Suprapubic skin (tissue), 4 donors: ENCODE measurements at regions not wholly inside any gene's neighbourhood (a gene's known extent, or its start where the extent isn't known, plus 50 kb on each side); places are given as distances from the start of the nearest gene placed in this dataset.

Source experiments
- DNase-seq, 2 donors: peaks; one replicate each; pipeline ENCODE4 v3.0.0-alpha.2; 2019; ENCODE audit warnings: low spot score in 2 of 2
- H3K27ac ChIP-seq: fragments of 200-600 bp; sonication (generic); one replicate; pipeline ENCODE4 v1.5.1; 2019
- H3K27me3 ChIP-seq: fragments of 200-600 bp; sonication (generic); one replicate; pipeline ENCODE4 v1.5.1; 2019
- H3K36me3 ChIP-seq: fragments of 200-600 bp; sonication (generic); one replicate; pipeline ENCODE4 v1.5.1; 2019
- H3K4me1 ChIP-seq: fragments of 200-600 bp; sonication (generic); one replicate; pipeline ENCODE4 v1.5.1; 2019
- H3K4me3 ChIP-seq: fragments of 200-600 bp; sonication (generic); one replicate; pipeline ENCODE4 v1.5.1; 2019; ENCODE audit warnings: mild to moderate bottlenecking
- H3K9me3 ChIP-seq: fragments of 200-600 bp; sonication (generic); one replicate; pipeline ENCODE4 v1.5.1; 2019
- EP300 ChIP-seq: sonication (generic); formaldehyde crosslinking; IDR thresholded peaks from one replicate; pipeline ENCODE4 v1.6.1; 2017; ENCODE audit warnings: antibody characterized with exemption
- POLR2A ChIP-seq, 2 donors: fragments of 450-650 bp; IDR thresholded peaks; one replicate each; pipeline ENCODE4 v1.6.1; 2017; ENCODE audit warnings: antibody characterized with exemption in 2 of 2, mild to moderate bottlenecking in 2 of 2, moderate library complexity in 2 of 2
- POLR2AphosphoS5 ChIP-seq, 3 donors: sonication (generic); formaldehyde crosslinking; IDR thresholded peaks; one replicate each; pipeline ENCODE4 v1.6.1; 2017; ENCODE audit warnings: antibody characterized with exemption in 3 of 3
- WGBS: methylation state at CpG from one replicate; pipeline ENCODE4 v1.1.5; 2018; 5-methylcytosine and 5-hydroxymethylcytosine counted together
- TF ChIP-seq, protein P1 (sequence below), 2 donors: fragments of 200-600 bp in 1 of 2; fragments of 450-650 bp in 1 of 2; sonication (generic) in 1 of 2; IDR thresholded peaks; one replicate each; pipeline ENCODE4 v1.5.1; 2016 to 2019; ENCODE audit warnings: antibody characterized with exemption in 2 of 2, mild to moderate bottlenecking in 1 of 2, moderate library complexity in 1 of 2

DNA sequence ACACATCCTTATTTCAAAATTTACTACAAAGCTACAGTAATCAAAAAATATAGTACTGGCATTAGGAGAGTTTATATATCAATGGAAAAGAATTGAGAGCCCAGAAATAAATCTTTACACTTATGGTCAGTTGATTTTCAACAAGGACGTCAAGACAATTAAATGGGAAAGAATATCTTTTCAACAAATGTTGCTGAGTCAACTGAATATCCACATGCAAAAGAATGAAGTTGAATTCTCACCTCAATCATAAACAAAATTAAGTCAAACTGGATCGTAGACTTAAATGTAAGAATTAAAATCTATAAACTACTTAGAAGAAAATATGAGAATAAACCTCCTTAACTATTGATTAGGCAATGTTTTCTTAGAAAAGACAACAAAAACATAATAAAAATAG is 61.5 kb upstream of the PRR16 start:
- Histone ChIP-seq H3K27ac (no peak overlapping the region), H3K36me3 (no peaks in the 10 kb centered on the region), H3K4me3 (no peak overlapping the region), H3K4me1 (no peaks in the 10 kb centered on the region), H3K9me3 (no peaks in the 10 kb centered on the region), H3K27me3 (no peaks in the 10 kb centered on the region)
- no peak for TF ChIP-seq POLR2A (IDR thresholded peaks at IDR 0.05)
- no peak for TF ChIP-seq POLR2AphosphoS5 (IDR thresholded peaks at IDR 0.05)
- TF ChIP-seq, protein P1, sequence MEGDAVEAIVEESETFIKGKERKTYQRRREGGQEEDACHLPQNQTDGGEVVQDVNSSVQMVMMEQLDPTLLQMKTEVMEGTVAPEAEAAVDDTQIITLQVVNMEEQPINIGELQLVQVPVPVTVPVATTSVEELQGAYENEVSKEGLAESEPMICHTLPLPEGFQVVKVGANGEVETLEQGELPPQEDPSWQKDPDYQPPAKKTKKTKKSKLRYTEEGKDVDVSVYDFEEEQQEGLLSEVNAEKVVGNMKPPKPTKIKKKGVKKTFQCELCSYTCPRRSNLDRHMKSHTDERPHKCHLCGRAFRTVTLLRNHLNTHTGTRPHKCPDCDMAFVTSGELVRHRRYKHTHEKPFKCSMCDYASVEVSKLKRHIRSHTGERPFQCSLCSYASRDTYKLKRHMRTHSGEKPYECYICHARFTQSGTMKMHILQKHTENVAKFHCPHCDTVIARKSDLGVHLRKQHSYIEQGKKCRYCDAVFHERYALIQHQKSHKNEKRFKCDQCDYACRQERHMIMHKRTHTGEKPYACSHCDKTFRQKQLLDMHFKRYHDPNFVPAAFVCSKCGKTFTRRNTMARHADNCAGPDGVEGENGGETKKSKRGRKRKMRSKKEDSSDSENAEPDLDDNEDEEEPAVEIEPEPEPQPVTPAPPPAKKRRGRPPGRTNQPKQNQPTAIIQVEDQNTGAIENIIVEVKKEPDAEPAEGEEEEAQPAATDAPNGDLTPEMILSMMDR (IDR thresholded peaks at IDR 0.05), result no peak
- TF ChIP-seq EP300, result no peak
- 93% methylated on average over 2 of the region's 2 CpGs for whole genome bisulfite sequencing
- no peak for DNase-seq

GRCh38 chr5:120405286-120405864 is 58.7 kb upstream of the PRR16 start:
- TF ChIP-seq POLR2AphosphoS5 (IDR thresholded peaks at IDR 0.05), result no peak
- Histone ChIP-seq H3K9me3 (no peaks in the 10 kb centered on the region), H3K27ac (no peak overlapping the region), H3K36me3 (no peaks in the 10 kb centered on the region), H3K27me3 (no peaks in the 10 kb centered on the region), H3K4me3 (no peak overlapping the region), H3K4me1 (no peaks in the 10 kb centered on the region)
- 63% methylated on average over 1 of the region's 1 CpG for WGBS
- no peak for DNase-seq

- no peaks in the 10 kb centered on the region for H3K36me3 ChIP-seq
- no peaks in the 10 kb centered on the region for H3K4me1 ChIP-seq
- H3K27me3 ChIP-seq, result no peaks in the 10 kb centered on the region
- H3K27ac ChIP-seq, result no peak overlapping the region
- no peak for TF ChIP-seq POLR2A (IDR thresholded peaks at IDR 0.05)
- TF ChIP-seq EP300, result no peak
- TF ChIP-seq, protein P1 (IDR thresholded peaks at IDR 0.05), result no peak
- no peak for TF ChIP-seq POLR2AphosphoS5 (IDR thresholded peaks at IDR 0.05)
- no peak for DNase-seq
- no peaks in the 10 kb centered on the region for H3K9me3 ChIP-seq
- no peak overlapping the region for H3K4me3 ChIP-seq
Measured at GRCh38 chr5:120405923-120406322, 58.2 kb upstream of the PRR16 start.

- H3K27ac ChIP-seq, result no peak overlapping the region
- no peaks in the 10 kb centered on the region for H3K9me3 ChIP-seq
- DNase-seq, result no peak
- TF ChIP-seq POLR2AphosphoS5 (IDR thresholded peaks at IDR 0.05), result no peak
- no peak for TF ChIP-seq POLR2A (IDR thresholded peaks at IDR 0.05)
- TF ChIP-seq, protein P1 (IDR thresholded peaks at IDR 0.05), result no peak
- TF ChIP-seq EP300, result no peak
- no peak overlapping the region for H3K4me3 ChIP-seq
- WGBS, result 74% methylated on average over 3 of the region's 3 CpGs
- no peaks in the 10 kb centered on the region for H3K36me3 ChIP-seq
- no peaks in the 10 kb centered on the region for H3K27me3 ChIP-seq
- no peaks in the 10 kb centered on the region for H3K4me1 ChIP-seq
Measured at GRCh38 chr5:120413686-120414085, 50.4 kb upstream of the PRR16 start.
